Mucosa of descending colon (tissue), 3 donors: ENCODE measurements at regions not wholly inside any gene's neighbourhood (a gene's known extent, or its start where the extent isn't known, plus 50 kb on each side); places are given as distances from the start of the nearest gene placed in this dataset.

Source experiments
- ATAC-seq: fragments of 200-7000 bp; cut with Tn5 transposase; one replicate; pipeline ENCODE4 v1.9.1; 2020; ENCODE audit warnings: mild to moderate bottlenecking, moderate library complexity
- DNase-seq, 3 donors: peaks; one replicate each; pipeline ENCODE4 v3.0.0-alpha.2; 2020
- H3K36me3 ChIP-seq: fragments of 200-600 bp; one replicate; pipeline ENCODE4 v1.8.0; 2021; ENCODE audit warnings: low read depth, mild to moderate bottlenecking
- H3K4me1 ChIP-seq: fragments of 200-600 bp; one replicate; pipeline ENCODE4 v1.8.0; 2021; ENCODE audit warnings: low read depth, mild to moderate bottlenecking
- H3K4me3 ChIP-seq: fragments of 200-600 bp; one replicate; pipeline ENCODE4 v1.8.0; 2021; ENCODE audit warnings: mild to moderate bottlenecking
- H3K9me3 ChIP-seq: fragments of 200-600 bp; one replicate; pipeline ENCODE4 v1.8.0; 2021; ENCODE audit warnings: mild to moderate bottlenecking
- CTCF ChIP-seq: fragments of 200-600 bp; IDR thresholded peaks from one replicate; pipeline ENCODE4 v1.8.0; 2022; ENCODE audit warnings: antibody characterized with exemption, mild to moderate bottlenecking
- intact Hi-C, 2 donors: fragments of 100-400 bp; cut with DNase I in 1 of 2; cut with micrococcal nuclease in 1 of 2; formaldehyde crosslinking; loops; one replicate each; pipeline versions ENCODE4 v1.11.0 to v1.11.1; 2022; cut with DNase I, micrococcal nuclease
- donor health status: DM: no; HTN: no; CAD: no; lungs with moderate emphysema.
- donor health status: DM: no; HTN: no; CAD: no.
- donor health status: DM: no; HTN: yes; CAD: no.

- no peak for ATAC-seq
- H3K4me1 ChIP-seq: no peaks in the 10 kb centered on the region
- H3K36me3 ChIP-seq: no peaks in the 10 kb centered on the region
- no peak for DNase-seq
- H3K4me3 ChIP-seq: no peak overlapping the region
- intact Hi-C loops: no loop called here
- no peaks in the 10 kb centered on the region for H3K9me3 ChIP-seq
- TF ChIP-seq CTCF: no peak
Measured at GRCh38 chr2:34115076-34115475, 516.0 kb upstream of the FAM98A start.

GRCh38 chr2:34112161-34112560, 513.1 kb upstream of the FAM98A start:
- no peak for TF ChIP-seq CTCF
- peak; percentile 73 for ATAC-seq
- no peaks in the 10 kb centered on the region for H3K36me3 ChIP-seq
- H3K4me3 ChIP-seq: no peak overlapping the region
- H3K4me1 ChIP-seq: no peaks in the 10 kb centered on the region
- H3K9me3 ChIP-seq: no peaks in the 10 kb centered on the region
- no peak for DNase-seq
- intact Hi-C loops: no loop called here

- ATAC-seq: no peak
- H3K36me3 ChIP-seq: no peaks in the 10 kb centered on the region
- no peak for DNase-seq
Measured at GRCh38 chr2:34110392-34110791, 511.3 kb upstream of the FAM98A start.

GRCh38 chr2:34107811-34108210, 508.7 kb upstream of the FAM98A start:
- no peaks in the 10 kb centered on the region for H3K36me3 ChIP-seq
- H3K4me1 ChIP-seq: no peaks in the 10 kb centered on the region
- H3K9me3 ChIP-seq: no peaks in the 10 kb centered on the region
- DNase-seq: no peak
- intact Hi-C loops: no loop called here
- ATAC-seq: no peak
- no peak for TF ChIP-seq CTCF
- H3K4me3 ChIP-seq: no peak overlapping the region

More at GRCh38 chr2:34110392-34110791, 511.3 kb upstream of the FAM98A start:
- no peak for TF ChIP-seq CTCF
- no peaks in the 10 kb centered on the region for H3K4me1 ChIP-seq
- no peaks in the 10 kb centered on the region for H3K9me3 ChIP-seq
- no peak overlapping the region for H3K4me3 ChIP-seq
- intact Hi-C loops: no loop called here

- Histone ChIP-seq H3K4me3 (no peak overlapping the region), H3K9me3 (no peaks in the 10 kb centered on the region), H3K4me1 (no peaks in the 10 kb centered on the region), H3K36me3 (no peaks in the 10 kb centered on the region)
- intact Hi-C loops: no loop called here
- DNase-seq (no peak), ATAC-seq (no peak)
- no peak for TF ChIP-seq CTCF
Measured at GRCh38 chr2:34105006-34105767, 506.1 kb upstream of the FAM98A start.
